ENCODE measurements at regions not wholly inside any gene's neighbourhood (a gene's known extent, or its start where the extent isn't known, plus 50 kb on each side); places are given as distances from the start of the nearest gene placed in this dataset.
A peak's percentile ranks its signal among the peaks of the same experiment; 100 is the strongest.
"Not testable (repeated sequence)": the region's sequence is repeated elsewhere in the genome, so short reads cannot be mapped to it uniquely, and the experiment has no call there.

DNA sequence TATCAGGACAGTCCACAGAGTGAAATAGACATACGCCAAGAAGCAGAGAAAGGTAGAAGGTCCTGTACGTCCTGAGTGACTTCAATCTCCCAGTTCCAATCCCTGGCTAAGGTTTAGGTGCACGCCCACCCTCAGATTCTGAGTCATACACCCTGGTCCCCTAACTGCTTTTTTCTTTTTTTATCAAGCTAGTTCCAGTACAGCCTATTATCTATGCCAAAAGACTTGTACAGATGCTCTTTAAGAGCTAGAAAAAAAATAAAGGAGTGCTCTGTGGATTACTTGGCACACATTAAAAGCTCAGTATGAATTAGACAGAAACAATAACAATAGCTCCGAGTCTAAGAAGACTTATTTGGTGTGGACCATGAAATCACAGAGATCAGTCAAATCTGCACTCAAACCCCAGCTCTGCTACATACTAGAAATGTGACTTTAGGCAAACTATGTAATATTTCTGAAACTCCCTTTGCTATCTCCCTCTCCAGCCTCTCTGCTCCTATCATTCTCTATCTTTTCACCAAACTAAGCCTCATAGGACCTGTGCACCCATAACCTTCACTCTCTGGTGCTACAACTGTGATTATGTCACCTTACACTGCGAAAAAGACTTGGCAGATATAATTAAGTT is 168.8 kb upstream of the KCTD7 start:
- not testable (repeated sequence) for DNase-seq

DNA sequence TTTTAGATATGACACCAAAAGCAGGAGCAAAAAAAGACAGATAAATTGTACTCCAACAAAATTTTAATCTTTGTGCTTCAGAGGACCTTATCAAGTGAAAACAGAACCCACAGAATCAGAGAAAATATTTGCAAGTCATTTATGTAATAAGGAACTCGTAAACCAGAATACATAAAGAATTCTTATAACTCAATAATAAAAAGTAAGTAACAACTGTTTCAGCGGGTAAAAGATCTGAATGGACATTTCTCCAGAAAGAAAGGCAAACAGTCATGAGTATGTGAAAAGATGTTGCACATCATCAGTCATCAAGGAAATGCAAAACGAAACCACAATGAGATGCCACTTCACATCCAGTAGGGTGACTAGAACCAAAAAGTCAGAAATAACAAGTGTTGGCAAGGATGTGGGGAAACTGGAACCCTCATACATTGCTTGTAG is 167.7 kb upstream of the KCTD7 start:
- no peak for DNase-seq

DNA sequence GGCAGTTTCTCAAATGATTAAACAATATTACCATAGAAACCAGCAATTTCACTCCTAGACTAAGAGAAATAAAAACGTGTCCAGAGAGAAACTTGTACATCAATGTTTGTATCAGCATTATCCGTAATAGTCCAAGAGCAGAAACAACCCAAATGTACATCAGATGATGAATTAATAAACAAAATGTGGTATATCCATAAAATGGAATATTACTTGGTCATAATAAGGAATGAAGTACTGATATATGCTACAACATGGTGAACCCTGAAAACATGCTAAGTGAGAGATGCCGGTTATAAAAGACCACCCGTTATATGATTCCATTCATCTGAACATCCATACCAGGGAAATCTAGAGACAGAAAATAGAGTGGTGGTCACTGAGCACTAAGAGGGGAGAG is 167.3 kb upstream of the KCTD7 start:
- DNase-seq: not testable (repeated sequence)

DNA sequence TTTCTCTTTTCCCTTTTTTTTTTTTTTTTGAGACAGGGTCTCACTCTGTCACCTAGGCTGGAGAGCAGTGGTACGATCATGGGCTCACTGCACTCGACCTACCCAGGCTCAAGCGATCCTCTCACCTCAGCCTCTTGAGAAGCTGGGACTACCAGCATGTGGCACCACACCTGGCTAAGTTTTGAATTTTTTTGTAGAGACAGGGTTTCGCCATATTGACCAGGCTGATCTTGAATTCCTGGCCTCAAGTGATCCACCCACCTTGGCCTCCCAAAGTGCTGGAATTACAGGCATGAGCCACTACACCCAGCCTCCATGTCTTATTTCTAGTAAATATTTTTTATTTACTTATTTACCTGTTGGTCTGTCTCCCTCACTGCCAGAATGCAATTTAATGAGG is 165.8 kb upstream of the KCTD7 start:
- DNase-seq: not testable (repeated sequence)

DNA sequence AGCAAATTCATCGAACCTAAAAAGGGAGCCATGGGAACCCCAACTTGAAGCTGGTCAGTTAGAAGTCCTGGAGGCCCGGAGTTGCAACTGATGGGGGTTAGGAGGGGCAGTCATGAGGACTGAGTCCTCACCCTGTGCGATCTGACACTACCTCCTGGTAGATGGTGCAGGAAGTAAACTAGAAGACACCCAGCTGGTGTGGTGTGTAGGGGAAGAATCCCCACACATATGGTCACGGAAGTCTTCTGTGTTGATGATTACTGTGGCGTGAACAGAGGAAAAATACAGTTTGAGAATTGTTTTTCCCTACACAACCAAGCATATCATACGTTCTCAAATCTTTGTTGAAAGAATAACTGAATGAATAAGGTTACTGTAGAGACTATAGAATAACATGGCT is 164.6 kb upstream of the KCTD7 start:
- DNase-seq: no peak

DNA sequence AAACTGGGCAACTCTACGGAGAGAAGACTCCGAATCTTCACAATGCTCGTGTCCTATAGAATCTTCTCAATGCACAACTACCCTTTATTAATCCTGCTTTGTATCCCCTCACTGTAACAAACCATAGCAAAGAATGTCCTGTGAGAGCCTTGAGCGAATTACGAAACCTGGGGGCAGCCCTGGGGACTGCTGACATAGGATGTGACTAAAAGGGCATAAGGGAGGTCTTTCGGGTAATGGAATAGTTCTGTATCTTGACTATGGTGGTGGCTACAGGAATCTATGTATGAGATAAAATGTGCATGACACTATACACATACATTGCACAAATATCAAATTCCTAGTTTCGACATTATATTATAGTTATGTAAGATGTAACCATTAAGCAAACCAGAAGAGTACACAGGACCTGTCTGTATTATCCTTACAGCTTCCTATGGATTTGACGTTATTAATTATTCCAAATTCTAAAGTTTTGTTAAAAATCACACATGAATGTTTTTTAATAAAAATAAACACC is 162.5 kb upstream of the KCTD7 start:
- DNase-seq: no peak

DNA sequence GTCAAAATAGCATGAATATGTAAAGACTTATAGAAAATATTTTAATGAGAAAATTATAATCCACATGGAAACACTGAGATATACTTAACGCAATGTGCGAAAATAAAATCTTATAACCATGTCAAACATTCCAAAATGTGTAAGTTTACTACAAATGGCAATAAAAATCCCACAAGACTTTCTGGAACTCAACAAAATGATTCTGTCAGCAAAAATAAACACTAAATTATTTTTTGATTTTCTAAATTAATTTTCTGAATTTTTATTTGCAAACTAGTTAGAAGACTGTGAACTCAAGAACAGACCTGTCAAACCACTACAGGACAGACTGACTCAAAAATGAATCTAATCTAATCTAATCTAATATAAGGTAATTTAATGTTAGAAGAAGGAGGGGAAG is 160.8 kb upstream of the KCTD7 start:
- DNase-seq: no peak

DNA sequence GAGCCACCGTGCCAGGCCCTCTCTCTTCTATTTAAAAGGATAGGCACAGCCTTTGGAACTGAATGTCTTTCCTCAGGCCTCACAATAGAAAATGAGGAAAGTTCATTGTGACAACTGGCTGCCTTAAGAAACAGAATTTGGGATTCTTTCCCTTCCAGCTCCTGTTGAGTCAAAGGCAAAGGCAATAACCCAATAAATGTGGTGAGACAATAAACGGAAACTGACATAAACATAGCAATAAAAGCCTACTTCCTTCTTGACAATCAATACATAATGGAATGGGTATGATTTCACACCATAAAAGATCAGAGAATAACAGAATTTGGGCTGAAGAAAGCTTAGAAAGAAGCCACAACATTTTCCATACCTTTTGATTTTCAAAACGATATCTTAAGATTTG is 155.6 kb upstream of the KCTD7 start:
- DNase-seq: not testable (repeated sequence)

DNA sequence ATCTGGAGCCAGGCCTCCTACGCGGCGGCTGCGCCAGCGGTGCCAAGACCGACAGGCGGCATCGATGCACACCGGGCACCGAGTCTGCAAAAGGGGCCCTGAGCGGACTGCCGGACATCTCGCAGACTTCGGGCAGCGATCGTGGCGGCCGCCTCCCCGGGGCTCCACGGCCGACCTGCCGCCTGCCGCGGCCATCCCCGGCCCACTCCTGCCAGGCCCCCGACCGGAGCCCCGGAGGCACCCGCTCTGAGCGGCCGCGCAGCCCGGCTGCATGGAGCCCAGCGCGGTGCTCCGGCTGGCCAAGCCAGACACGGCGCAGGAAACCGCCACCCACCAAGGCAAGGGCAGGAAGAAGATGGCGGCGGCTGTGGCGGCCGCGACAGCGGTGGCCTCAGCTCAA is 154.2 kb upstream of the KCTD7 start:
- DNase-seq: no peak

DNA sequence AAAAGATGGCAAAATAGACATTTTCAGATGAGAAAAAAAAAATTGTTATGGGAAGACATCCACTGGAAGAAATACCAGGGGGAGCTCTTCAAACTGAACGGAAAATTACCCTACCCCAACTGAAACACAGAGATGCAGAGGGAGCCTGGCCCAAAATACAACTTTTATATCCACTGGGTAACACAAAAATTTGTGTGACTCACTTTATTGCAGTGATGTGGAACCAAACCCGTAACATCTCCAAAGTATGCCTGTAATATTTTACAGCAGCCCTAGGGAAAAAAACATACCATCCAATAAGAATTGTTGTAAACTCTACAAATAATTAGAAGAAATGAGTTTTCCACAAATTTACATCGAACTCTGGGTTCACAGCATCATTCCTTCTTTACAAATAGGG is 152.6 kb upstream of the KCTD7 start:
- DNase-seq: not testable (repeated sequence)

DNA sequence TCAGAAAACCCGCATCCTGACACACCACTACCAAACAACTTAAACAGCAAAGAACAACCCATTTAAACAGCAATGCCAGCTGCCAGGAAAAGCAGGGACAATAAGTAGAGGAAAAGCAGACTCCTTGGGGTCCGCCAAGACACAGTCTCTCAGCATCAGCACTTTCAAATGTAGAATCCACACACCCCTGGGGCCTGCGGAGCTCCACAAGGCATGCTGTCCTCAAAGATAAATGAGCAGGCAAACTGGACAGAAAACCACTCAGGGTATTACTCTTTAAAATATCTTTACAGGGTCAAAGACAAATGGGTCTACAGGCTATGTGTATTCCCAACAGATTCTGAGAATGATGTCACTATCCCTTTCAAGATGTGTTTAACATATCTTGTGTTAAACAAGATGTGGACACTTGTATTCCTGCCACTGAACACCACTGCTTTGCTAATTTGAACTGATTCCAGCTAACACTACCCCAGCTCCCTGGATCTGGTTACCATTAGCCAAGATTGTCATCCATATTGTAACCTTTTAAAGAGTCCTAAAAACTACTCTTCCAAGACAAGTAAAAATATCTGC is 150.8 kb upstream of the KCTD7 start:
- DNase-seq: not testable (repeated sequence)

DNA sequence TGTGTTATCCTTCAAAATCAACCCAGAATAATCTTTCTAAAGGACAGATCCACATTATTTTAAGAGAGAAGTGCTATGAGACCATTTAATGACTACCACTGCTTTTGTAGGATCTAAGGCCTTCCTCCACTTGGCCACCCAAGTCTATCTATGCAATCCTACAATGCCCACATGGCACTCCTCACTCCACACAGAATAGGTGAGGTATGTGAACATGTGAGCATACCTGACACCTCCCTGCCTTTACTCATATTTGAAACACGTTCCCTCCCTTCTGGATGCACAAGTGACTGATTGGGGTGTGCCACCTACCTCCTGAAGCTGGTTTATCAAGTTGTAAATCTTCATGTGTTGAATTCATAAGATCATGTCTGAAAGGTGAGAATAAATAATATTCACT is 147.5 kb upstream of the KCTD7 start:
- not testable (repeated sequence) for DNase-seq

DNA sequence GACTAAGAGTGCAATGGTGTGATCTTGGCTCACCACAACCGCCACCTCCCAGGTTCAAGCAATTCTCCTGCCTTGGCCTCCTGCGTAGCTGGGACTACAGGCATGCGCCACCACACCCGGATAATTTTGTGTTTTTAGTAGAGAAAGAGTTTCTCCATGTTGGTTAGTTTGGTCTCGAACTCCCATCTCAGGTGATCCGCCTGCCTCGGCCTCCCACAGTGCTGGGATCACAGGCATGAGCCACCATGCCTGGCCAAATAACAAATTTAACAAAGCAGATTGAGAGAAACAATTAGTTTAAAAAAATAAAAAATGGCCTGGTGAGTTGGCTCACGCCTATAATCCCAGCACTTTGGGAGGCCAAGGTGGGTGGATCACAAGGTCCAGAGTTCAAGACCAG is 139.6 kb upstream of the KCTD7 start:
- DNase-seq: not testable (repeated sequence)

DNA sequence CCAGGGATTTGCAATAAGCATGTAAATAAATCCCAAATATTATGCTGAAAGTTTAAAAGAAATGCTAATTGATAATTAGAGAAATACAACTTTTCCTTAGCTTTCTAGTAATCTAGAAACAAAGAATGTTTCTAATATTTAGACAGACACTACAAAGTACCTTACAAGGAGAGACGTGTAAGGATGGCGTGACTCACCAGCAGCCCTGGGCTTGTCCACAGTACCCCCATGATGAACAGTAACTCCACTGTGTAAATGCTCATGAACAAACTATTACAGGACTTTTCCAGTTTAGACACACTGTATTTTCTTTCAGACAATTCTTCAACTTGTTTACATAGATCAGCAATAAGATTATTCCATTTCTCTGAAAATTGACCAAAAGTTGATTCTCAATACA is 138.9 kb upstream of the KCTD7 start:
- not testable (repeated sequence) for DNase-seq

DNA sequence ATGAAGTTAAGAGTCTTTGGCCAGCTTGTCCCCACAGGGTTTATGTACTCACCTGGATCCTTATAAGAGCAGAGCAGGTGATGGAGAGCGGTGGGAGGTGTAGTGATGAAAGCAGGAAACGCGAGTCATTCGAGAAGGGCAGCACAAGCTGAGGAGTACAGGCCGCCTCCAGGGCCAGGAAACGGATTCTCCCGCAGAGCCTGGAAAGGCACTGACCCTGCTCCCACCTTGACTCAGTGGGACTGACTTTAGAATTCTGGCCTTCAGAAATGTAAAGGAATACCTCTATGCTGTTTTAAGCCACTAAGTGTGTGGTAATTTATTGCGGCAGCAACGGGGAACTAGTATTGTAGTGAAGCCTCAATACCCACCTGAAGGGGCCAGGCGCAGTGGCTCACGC is 137.7 kb upstream of the KCTD7 start:
- DNase-seq: not testable (repeated sequence)

DNA sequence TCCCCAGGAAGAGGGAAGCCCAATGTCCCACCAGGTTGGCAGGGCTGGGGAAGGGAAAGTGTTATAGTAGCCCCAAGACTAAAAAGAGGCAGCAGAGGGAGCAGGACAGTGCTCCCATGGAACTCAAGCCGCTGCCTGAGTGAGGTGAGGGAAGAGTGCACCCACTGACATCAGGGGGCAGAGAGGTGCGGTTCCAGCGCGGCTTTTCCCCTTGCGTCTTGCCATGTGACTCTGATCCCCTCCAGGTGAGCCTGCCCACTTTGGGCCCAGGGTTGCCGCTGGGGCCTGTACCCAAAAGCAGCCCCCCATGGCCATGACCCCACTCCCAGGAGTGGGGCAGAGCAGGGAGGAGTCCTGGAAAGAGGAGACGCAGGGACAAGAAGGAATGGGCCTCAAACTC is 136.3 kb upstream of the KCTD7 start:
- not testable (repeated sequence) for DNase-seq

DNA sequence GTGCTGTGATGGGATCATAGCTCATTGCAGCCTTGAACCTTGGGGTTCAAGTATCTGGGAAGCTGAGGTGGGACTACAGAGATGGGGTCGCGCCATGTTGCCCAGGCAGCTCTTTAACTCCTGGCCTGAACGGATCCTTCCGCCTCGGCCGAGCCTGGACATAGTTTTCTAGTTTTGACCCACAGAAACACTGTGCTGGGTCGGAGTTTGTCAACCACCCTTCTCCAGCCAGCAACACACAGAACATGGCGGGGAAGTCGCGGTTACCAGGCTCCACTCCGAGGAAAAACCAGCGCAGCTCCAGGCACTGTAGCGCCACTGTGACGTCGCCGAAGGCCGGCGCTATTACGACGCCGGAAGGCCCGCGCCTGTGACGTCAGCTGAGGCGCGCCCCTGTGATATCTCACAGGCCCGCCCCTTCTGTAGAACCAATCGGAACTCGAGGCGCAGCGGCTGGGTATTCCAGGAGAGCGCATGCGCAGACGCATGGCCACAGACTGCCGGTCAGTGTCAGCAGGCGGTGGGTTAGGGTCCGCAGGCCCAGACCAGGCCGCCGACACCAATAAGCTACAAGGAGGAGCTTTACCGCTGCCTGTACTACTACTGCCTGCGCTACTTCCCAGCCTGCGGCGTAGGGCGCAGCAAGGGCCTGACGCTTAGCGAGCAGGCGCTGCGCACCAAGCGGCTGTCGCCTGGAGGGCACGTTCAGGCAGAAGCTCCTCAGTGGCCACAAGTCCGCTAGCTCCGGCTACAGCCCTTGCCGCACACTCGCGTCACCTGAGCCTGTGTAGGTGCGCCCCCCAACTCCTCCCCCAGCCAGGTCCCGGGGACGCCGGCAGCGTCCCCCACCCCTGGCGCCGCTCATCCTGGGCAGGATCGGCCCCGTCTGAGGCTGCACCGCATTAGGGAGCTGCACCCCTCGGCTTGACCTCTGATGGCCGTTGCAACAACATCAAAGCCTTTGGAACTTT is 135.2 kb upstream of the KCTD7 start:
- DNase-seq: peak; percentile 92

DNA sequence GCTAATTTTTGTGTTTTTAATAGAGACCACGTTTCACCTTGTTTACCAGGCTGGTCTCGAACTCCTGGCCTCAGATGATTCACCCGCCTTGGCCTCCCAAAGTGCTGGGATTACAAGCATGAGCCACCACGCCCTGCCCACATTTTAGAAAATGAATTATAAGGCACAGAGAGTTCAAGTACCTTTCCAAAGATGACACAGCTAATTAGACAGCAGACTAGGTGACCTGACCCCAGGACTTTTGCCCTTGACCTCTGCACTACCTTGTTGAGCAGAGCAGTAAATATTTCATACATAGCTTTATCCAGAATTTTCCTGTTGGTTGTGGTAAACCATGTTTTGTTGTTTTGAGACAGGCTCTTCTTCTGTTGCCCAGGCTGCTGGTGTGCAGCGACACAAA is 131.3 kb upstream of the KCTD7 start:
- no peak for DNase-seq

DNA sequence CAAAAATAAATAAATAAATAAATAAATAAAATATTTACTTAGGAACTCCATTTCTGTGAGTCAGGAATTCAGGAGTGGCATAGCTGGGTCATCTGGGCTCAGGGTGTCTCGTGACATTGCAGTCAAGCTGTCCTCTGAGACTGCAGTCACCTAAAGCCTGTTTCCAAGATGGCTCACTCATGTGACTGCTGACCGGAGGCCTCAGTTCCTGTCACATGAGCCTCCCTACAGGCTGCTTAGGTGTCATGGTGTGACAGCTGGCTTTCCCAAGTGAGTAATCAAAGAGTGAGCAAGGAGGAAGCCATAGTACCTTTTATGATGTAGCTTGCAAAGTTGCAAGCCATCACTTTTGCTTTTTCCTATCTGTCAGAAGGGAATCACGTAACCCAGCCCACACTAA is 128.6 kb upstream of the KCTD7 start:
- DNase-seq: no peak

DNA sequence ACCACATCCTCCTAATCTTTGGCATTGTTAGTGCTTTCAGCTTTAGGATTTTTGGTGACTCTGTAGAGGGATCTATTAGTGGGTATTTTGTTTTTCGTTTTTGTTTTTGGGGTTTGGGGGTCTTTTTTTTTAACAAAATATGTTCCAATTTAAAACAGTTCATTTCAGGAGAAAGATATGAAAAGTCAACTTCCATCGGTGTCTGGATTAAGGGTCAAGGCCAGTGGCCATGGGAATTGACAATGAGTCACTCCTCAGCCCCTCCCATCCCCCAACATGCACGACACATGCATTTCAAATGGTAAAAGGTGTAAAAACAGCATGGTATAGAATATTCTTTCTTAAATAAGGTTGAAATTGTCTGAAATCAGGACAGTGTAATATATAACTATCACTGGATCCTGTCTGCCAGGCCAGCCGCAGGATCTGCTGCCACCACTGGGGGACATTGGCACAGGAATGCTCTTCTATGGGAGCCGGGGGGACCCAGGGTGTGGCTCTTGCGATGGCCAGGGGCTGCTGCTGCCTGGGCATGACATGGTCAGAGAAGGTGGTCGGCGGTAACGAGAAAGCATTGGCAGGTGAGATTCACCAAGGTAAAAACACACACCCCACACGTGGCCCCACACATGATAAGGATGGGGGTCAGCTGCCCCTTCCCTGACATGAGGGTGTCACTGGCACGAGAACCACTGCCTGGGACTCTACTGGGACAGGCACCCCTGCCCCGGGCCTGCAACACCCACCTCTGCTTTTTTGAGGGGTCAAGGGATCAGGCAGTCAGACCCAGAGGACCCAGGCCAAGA is 126.2 kb upstream of the KCTD7 start:
- no peak for DNase-seq

DNA sequence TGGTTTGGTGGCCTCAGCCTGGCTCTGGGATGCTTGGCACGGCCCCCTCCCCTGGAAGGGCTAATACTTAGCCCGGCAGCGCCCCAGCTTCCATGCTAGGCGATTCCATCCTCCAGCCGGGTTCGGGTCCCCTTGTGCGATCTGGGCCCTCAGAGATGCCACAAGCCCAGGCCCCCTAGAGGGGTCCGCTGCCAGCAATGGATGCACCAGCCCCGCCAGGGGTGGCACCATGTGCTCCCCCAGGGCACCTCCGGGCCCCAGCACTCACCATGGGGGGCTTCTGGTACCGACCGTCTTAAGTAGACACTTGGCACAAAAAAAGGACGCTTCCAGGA is 125.7 kb upstream of the KCTD7 start:
- no peak for DNase-seq

DNA sequence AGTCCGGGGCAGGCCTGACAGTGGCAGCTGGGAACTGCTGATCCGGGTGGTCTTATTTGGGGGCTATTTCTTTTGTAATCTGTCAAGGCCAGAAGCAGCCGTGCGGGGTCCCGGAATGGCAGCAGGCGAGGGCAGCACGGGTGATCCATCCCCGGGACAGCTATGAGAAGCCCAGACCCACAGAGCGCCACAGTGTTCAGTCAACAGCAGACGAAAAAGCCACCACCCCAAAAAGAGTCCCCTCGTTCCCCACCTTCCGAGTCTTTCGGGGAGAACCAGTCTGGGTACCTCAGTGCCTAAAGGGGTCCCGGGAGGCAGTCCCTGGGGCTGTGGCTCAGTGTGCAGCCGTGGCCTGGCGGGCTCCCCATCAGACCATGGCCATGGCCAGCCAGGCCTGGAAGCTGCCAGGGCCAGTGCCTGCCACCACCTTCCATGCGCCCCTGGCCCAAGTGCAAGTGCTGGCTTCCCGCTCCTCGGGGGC is 125.1 kb upstream of the KCTD7 start:
- DNase-seq: no peak

DNA sequence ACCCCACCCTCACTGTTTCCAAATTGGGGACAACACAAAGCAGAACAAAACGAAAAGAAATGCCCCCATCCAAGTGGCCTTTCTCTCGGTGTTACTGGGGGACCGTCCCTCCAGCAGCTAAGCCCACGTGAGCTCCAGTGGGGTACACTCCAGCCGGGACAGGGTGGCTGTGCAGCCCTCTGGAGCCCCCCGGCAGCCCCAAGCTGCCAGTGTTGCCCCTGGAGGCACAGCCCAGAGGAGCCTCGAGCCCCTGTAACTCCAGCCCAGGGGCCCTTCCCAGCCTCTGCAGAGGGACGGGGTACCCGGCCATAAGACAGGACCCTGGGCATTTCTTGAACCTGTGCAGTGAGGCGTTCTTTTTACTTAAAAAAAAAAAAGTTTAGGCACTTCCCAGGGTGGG is 124.5 kb upstream of the KCTD7 start:
- DNase-seq: no peak
